Right atrium auricular region (tissue), 2 donors: ENCODE measurements at regions not wholly inside any gene's neighbourhood (a gene's known extent, or its start where the extent isn't known, plus 50 kb on each side); places are given as distances from the start of the nearest gene placed in this dataset.

Experiments
- DNase-seq: peaks from one replicate; pipeline ENCODE4 v3.0.0-alpha.2; 2019; ENCODE audit warnings: low spot score
- H3K27ac ChIP-seq, 2 donors: fragments of 200-600 bp; sonication (generic); 1 replicate in 1 of 2; 2 replicates in 1 of 2; pipeline ENCODE4 v1.5.1; 2016 to 2019
- H3K27me3 ChIP-seq, 2 donors: fragments of 200-600 bp; sonication (generic); one replicate each; pipeline versions ENCODE4 v1.5.1 to v1.6.0; 2017 to 2019
- H3K36me3 ChIP-seq: fragments of 200-600 bp; sonication (generic); one replicate; pipeline ENCODE4 v1.5.1; 2016
- H3K4me1 ChIP-seq, 2 donors: fragments of 200-600 bp; sonication (generic); one replicate each; pipeline versions ENCODE4 v1.5.1 to v1.6.0; 2017 to 2019
- H3K4me3 ChIP-seq, 2 donors: fragments of 200-600 bp; sonication (generic); 1 replicate in 1 of 2; 2 replicates in 1 of 2; pipeline ENCODE4 v1.5.1; 2017 to 2019; ENCODE audit warnings: mild to moderate bottlenecking in 1 of 2, moderate library complexity in 1 of 2
- H3K9me3 ChIP-seq, 2 donors: fragments of 200-600 bp; sonication (generic); one replicate each; pipeline ENCODE4 v1.5.1; 2019
- TF ChIP-seq, protein P1 (sequence below), 2 donors: fragments of 200-600 bp; sonication (generic); IDR thresholded peaks; one replicate each; pipeline ENCODE4 v1.5.1; 2019; ENCODE audit warnings: antibody characterized with exemption in 2 of 2

GRCh38 chr11:116698080-116698479 lies 74.7 kb downstream of the BUD13 start:
- Histone ChIP-seq H3K4me3 (no peak overlapping the region), H3K27me3 (no peaks in the 10 kb centered on the region), H3K27ac (no peak overlapping the region), H3K9me3 (no peaks in the 10 kb centered on the region), H3K4me1 (no peaks in the 10 kb centered on the region), H3K36me3 (no peaks in the 10 kb centered on the region)
- DNase-seq, result peak; percentile 36
- TF ChIP-seq, protein P1, sequence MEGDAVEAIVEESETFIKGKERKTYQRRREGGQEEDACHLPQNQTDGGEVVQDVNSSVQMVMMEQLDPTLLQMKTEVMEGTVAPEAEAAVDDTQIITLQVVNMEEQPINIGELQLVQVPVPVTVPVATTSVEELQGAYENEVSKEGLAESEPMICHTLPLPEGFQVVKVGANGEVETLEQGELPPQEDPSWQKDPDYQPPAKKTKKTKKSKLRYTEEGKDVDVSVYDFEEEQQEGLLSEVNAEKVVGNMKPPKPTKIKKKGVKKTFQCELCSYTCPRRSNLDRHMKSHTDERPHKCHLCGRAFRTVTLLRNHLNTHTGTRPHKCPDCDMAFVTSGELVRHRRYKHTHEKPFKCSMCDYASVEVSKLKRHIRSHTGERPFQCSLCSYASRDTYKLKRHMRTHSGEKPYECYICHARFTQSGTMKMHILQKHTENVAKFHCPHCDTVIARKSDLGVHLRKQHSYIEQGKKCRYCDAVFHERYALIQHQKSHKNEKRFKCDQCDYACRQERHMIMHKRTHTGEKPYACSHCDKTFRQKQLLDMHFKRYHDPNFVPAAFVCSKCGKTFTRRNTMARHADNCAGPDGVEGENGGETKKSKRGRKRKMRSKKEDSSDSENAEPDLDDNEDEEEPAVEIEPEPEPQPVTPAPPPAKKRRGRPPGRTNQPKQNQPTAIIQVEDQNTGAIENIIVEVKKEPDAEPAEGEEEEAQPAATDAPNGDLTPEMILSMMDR (IDR thresholded peaks at IDR 0.05), result no peak

DNA sequence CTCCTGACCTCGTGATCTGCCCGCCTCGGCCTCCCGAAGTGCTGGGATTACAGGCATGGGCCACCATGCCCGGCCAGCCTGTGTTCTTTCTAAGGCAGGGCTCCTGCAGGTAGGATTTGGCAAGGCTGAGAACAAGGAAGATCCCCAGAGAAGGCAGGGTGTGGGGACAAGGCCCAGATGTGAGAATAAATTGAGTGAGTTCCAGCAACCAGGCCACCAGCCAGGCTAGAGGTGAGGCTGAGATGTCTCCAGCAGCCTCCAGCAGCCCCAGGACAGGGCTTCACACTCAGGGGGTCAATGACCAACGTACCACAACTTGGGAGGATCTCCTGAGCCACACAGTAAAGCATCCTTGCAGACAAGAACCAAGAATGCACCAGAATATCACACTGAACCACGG lies 75.1 kb downstream of the BUD13 start:
- H3K27me3 ChIP-seq, result no peaks in the 10 kb centered on the region
- DNase-seq, result no peak
- TF ChIP-seq, protein P1 (IDR thresholded peaks at IDR 0.05), result no peak

GRCh38 chr11:116697011-116697410 lies 75.8 kb downstream of the BUD13 start:
- H3K36me3 ChIP-seq, result no peaks in the 10 kb centered on the region
- H3K27ac ChIP-seq, result no peak overlapping the region
- TF ChIP-seq, protein P1 (IDR thresholded peaks at IDR 0.05), result no peak
- peak; percentile 28 for DNase-seq
- H3K4me3 ChIP-seq, result no peak overlapping the region
- no peaks in the 10 kb centered on the region for H3K4me1 ChIP-seq
- no peaks in the 10 kb centered on the region for H3K9me3 ChIP-seq
- no peaks in the 10 kb centered on the region for H3K27me3 ChIP-seq

More for the DNA sequence above, 75.1 kb downstream of the BUD13 start:
- H3K4me3 ChIP-seq, result no peak overlapping the region
- H3K4me1 ChIP-seq, result no peaks in the 10 kb centered on the region
- no peaks in the 10 kb centered on the region for H3K36me3 ChIP-seq
- no peak overlapping the region for H3K27ac ChIP-seq
- H3K9me3 ChIP-seq, result no peaks in the 10 kb centered on the region

DNA sequence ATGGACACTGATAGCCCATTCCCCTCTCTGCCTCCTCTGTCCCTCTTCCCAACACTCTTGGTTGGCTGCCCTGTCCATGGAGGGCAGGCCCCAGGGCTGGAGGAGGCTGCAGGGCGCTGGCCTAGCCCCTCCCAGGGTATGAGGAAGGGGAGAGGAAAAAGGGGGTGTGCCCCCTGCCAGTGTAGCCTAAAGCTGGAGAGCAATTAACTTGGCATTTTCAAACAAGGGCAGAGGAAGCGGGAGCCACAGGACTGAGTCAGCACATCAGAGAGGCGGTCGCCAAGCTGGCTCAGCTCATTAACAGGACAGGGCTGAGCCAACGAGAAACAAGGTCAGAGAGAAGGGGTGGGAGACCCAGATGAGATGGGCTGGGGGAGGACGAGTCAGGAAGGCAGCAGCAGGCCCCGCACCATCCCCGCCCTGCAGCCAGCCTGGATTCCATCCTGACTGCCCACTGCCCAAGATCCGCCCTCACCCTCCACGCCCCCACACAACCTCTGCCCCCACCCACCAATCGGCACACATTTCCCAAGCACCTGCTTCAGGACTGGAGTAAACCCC lies 76.3 kb downstream of the BUD13 start:
- DNase-seq, result peak; percentile 42
- TF ChIP-seq, protein P1 (IDR thresholded peaks at IDR 0.05), result no peak
- Histone ChIP-seq H3K9me3 (no peaks in the 10 kb centered on the region), H3K27me3 (no peaks in the 10 kb centered on the region), H3K4me3 (no peak overlapping the region), H3K4me1 (no peaks in the 10 kb centered on the region), H3K27ac (no peak overlapping the region), H3K36me3 (no peaks in the 10 kb centered on the region)

DNA sequence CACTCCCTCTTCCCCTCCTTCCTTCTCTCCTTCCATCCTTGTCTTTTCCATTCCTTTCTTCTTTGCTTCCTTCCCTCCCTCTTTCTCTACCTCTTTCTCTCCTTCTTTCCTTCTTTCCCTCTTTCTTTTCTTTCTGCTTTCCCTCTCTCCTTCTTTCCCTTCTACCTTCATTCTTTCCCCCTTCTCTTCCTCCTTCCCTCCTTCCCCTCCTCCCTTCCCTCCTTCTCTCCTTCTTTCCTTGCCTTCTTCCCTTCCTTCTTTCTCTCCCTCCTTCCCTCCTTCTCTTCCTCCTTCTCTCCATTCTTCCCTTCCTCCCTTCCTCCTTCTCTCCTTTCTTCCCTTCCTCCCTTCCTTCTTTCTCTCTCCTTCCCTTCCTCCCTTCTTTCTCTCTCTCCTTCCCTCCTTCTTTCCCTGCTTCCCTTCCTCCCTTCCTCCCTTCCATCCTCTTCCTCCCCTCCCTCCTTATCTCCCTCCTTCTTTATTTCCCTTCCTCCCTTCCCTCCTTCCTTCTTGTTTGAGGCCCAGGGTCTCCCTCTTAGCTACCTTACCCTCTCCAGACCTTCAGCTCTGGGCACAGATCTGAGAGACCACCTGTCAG lies 77.0 kb downstream of the BUD13 start:
- DNase-seq, result no peak
- Histone ChIP-seq H3K4me1 (no peaks in the 10 kb centered on the region), H3K27ac (no peak overlapping the region), H3K4me3 (no peak overlapping the region), H3K36me3 (no peaks in the 10 kb centered on the region), H3K27me3 (no peaks in the 10 kb centered on the region), H3K9me3 (no peaks in the 10 kb centered on the region)
- TF ChIP-seq, protein P1 (IDR thresholded peaks at IDR 0.05), result no peak
